Calu3 (cell line): ENCODE measurements at regions not wholly inside any gene's neighbourhood (a gene's known extent, or its start where the extent isn't known, plus 50 kb on each side); places are given as distances from the start of the nearest gene placed in this dataset.

Experiments
- BruUV-seq: library from RNA; stranded (reverse); fragments of 400-500 nt; replicated peaks from 2 replicates; lab custom pipeline; 2021; lab: Mats Ljungman, UMichigan
- CTCF ChIA-PET: fragments of 300-600 bp; sonication (Branson Sonifier 250); formaldehyde crosslinking; loops from one replicate; lab custom pipeline; 2022; ENCODE audit warnings: antibody characterized with exemption; lab: Charles Lee
- DNase-seq: peaks from one replicate; pipeline ENCODE4 v3.0.0; 2022
- H3K27ac Mint-ChIP-seq: one replicate; pipeline ENCODE4 v1.8.0; 2022; ENCODE audit warnings: mixed read lengths; ENCODE audit not compliant: unreplicated experiment
- H3K27me3 Mint-ChIP-seq: one replicate; pipeline ENCODE4 v1.8.0; 2022; ENCODE audit warnings: mixed read lengths; ENCODE audit not compliant: unreplicated experiment
- H3K36me3 Mint-ChIP-seq: one replicate; pipeline ENCODE4 v1.8.0; 2022; ENCODE audit warnings: mild to moderate bottlenecking, moderate library complexity, mixed read lengths; ENCODE audit not compliant: insufficient read depth, unreplicated experiment
- H3K4me1 Mint-ChIP-seq: one replicate; pipeline ENCODE4 v1.8.0; 2022; ENCODE audit warnings: mild to moderate bottlenecking, low read depth, mixed read lengths; ENCODE audit not compliant: unreplicated experiment
- H3K4me3 Mint-ChIP-seq: one replicate; pipeline ENCODE4 v1.8.0; 2022; ENCODE audit warnings: mild to moderate bottlenecking, low read depth, moderate library complexity, mixed read lengths; ENCODE audit not compliant: unreplicated experiment
- H3K9me3 Mint-ChIP-seq: one replicate; pipeline ENCODE4 v1.8.0; 2022; ENCODE audit warnings: low read depth, mixed read lengths; ENCODE audit not compliant: unreplicated experiment
- intact Hi-C: fragments of 100-400 bp; cut with micrococcal nuclease; formaldehyde crosslinking; loops from one replicate; pipeline ENCODE4 v1.10.0; 2022; ENCODE audit not compliant: unreplicated experiment
- TF ChIP-seq, protein P1 (sequence below): fragments of 200-600 bp; IDR thresholded peaks from one replicate; pipeline ENCODE4 v1.8.0; 2022; ENCODE audit warnings: antibody characterized with exemption; ENCODE audit not compliant: unreplicated experiment

- no peaks in the 10 kb centered on the region for H3K4me1 Mint-ChIP-seq
- TF ChIP-seq, protein P1, sequence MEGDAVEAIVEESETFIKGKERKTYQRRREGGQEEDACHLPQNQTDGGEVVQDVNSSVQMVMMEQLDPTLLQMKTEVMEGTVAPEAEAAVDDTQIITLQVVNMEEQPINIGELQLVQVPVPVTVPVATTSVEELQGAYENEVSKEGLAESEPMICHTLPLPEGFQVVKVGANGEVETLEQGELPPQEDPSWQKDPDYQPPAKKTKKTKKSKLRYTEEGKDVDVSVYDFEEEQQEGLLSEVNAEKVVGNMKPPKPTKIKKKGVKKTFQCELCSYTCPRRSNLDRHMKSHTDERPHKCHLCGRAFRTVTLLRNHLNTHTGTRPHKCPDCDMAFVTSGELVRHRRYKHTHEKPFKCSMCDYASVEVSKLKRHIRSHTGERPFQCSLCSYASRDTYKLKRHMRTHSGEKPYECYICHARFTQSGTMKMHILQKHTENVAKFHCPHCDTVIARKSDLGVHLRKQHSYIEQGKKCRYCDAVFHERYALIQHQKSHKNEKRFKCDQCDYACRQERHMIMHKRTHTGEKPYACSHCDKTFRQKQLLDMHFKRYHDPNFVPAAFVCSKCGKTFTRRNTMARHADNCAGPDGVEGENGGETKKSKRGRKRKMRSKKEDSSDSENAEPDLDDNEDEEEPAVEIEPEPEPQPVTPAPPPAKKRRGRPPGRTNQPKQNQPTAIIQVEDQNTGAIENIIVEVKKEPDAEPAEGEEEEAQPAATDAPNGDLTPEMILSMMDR = no peak
- CTCF ChIA-PET = no interaction called here
- H3K9me3 Mint-ChIP-seq = peaks cover 13% of the 10 kb centered on the region
- DNase-seq = no peak
- intact Hi-C loops = no loop called here
- H3K27ac Mint-ChIP-seq = no peak overlapping the region
- H3K36me3 Mint-ChIP-seq = no peaks in the 10 kb centered on the region
- no peak overlapping the region for H3K4me3 Mint-ChIP-seq
- no TSS peak for BruUV-seq
- no peaks in the 10 kb centered on the region for H3K27me3 Mint-ChIP-seq
Observed at GRCh38 chrX:87049567-87049966, 468.0 kb upstream of the KLHL4 start.

DNA sequence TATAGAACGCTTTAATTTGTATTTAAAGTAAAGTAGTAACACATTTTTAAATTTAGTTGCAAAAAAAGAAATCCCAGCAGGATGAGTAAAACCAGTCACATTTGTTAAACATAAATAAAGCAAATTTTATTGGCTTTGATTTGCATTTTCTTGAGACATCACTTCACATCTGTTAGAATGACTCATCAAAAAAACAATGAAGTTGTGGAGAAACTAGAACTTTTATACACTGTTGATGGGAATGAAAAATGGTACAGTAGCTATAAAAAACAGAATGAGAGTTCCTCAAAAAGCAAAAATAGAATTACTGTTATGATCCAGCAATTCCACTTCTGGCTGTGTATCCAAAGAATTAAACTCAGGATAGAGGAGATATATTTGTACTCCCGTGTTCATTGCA is 454.0 kb upstream of the KLHL4 start:
- no TSS peak for BruUV-seq
- intact Hi-C loops = no loop called here
- CTCF ChIA-PET = no interaction called here
- no peak for DNase-seq
- Mint-ChIP-seq H3K27me3 (no peaks in the 10 kb centered on the region), H3K27ac (no peak overlapping the region), H3K4me3 (no peak overlapping the region), H3K36me3 (no peaks in the 10 kb centered on the region), H3K4me1 (no peaks in the 10 kb centered on the region), H3K9me3 (peaks cover under 1% of the 10 kb centered on the region)
- TF ChIP-seq, protein P1 = no peak

DNA sequence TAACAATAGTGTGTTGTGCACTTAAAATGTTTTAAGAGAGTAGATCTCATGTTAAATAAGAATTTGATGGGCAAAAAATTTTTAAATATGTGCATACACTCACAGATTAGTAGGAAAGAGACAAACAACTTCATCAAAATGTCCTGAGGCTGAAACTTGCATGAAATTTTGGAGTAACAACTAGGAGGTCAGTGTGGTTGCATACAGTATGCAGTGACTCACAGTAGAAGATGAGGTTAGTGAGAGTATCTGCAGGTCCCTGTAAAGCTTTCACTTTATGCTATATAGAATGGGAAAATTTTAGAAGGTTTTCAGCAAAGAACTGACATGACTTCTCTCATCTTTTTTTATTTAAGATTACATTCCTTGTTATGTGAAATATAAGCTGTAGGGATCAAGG is 453.1 kb upstream of the KLHL4 start:
- Mint-ChIP-seq H3K4me1 (no peaks in the 10 kb centered on the region), H3K27ac (no peak overlapping the region), H3K4me3 (no peak overlapping the region), H3K36me3 (no peaks in the 10 kb centered on the region), H3K27me3 (no peaks in the 10 kb centered on the region), H3K9me3 (peaks cover 4% of the 10 kb centered on the region)
- intact Hi-C loops = no loop called here
- DNase-seq = no peak
- CTCF ChIA-PET = no interaction called here
- no TSS peak for BruUV-seq
- TF ChIP-seq, protein P1 = no peak

DNA sequence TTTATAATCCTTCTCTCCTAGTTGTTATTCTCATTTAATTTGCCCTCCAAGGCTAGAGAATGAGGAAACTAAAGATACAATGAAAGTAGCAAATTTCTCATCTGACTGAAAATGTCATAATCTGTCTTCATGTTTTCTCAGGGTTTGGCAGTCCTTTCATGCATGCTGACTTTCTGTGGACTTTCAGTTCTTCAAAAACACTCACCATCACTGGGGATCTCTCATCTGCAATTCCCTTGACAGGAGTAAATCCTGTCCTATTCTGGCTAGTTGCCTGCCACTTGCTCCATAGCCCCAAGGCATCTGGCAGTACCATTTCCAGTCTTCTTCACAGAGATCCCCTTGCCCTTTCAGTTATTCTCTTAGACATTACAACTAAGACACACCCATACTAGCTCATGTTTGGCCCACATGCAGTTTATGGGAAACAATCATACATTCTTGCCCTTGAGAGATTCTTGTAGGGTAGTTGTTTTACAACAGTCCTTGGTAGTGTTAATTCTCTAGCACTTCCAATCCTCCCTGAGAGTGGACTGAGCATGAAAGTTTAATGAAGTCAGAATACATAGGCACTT is 449.7 kb upstream of the KLHL4 start:
- intact Hi-C loops = no loop called here
- CTCF ChIA-PET = no interaction called here
- BruUV-seq = no TSS peak
- H3K27me3 Mint-ChIP-seq = no peaks in the 10 kb centered on the region
- DNase-seq = no peak
- TF ChIP-seq, protein P1 = no peak
- H3K4me3 Mint-ChIP-seq = no peak overlapping the region
- no peaks in the 10 kb centered on the region for H3K36me3 Mint-ChIP-seq
- peaks cover 4% of the 10 kb centered on the region for H3K9me3 Mint-ChIP-seq
- no peak overlapping the region for H3K27ac Mint-ChIP-seq
- no peaks in the 10 kb centered on the region for H3K4me1 Mint-ChIP-seq
